Lower leg skin (tissue), 3 donors: ENCODE measurements at regions not wholly inside any gene's neighbourhood (a gene's known extent, or its start where the extent isn't known, plus 50 kb on each side); places are given as distances from the start of the nearest gene placed in this dataset.

Experiments
- CTCF ChIP-seq, 3 donors: fragments of 450-650 bp; IDR thresholded peaks; one replicate each; pipeline ENCODE4 v1.5.1; 2016; ENCODE audit warnings: antibody characterized with exemption in 3 of 3, mild to moderate bottlenecking in 3 of 3, moderate library complexity in 2 of 3
- POLR2A ChIP-seq, 2 donors: fragments of 450-650 bp; IDR thresholded peaks; one replicate each; pipeline ENCODE4 v1.6.1; 2016 to 2017; ENCODE audit warnings: antibody characterized with exemption in 2 of 2, mild to moderate bottlenecking in 1 of 2, moderate library complexity in 1 of 2

- TF ChIP-seq CTCF (IDR thresholded peaks at IDR 0.05), result no peak
- TF ChIP-seq POLR2A (IDR thresholded peaks at IDR 0.05), result no peak
These were observed 224.9 kb upstream of the OPRM1 start for GRCh38 chr6:153814136-153814535.
